Dermis blood vessel endothelial cell (primary cell): ENCODE measurements at regions not wholly inside any gene's neighbourhood (a gene's known extent, or its start where the extent isn't known, plus 50 kb on each side); places are given as distances from the start of the nearest gene placed in this dataset.
"Not testable (repeated sequence)": the region's sequence is repeated elsewhere in the genome, so short reads cannot be mapped to it uniquely, and the experiment has no call there.

Experiments
- DNase-seq: peaks from one replicate; pipeline ENCODE4 v3.0.0; 2010

DNA sequence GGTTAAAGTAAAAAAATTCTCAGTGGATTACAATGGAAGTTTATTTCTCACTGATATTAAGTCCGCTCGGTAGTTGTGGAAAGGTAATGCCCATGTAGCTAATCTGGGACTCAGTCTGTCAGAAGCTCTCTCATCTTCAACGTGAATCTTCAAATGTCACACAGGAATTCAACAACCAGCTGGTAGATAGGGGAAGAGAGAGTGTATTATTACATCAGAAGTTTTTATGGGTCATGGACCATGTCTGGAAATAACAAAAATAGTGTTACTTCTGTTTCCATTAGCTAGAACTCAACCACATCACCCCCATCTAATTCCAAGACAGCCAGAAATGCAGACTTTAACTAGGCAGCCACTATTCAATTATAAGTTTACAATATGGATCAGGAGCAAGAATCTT, 506.1 kb upstream of the HTR2C start:
- DNase-seq = no peak

DNA sequence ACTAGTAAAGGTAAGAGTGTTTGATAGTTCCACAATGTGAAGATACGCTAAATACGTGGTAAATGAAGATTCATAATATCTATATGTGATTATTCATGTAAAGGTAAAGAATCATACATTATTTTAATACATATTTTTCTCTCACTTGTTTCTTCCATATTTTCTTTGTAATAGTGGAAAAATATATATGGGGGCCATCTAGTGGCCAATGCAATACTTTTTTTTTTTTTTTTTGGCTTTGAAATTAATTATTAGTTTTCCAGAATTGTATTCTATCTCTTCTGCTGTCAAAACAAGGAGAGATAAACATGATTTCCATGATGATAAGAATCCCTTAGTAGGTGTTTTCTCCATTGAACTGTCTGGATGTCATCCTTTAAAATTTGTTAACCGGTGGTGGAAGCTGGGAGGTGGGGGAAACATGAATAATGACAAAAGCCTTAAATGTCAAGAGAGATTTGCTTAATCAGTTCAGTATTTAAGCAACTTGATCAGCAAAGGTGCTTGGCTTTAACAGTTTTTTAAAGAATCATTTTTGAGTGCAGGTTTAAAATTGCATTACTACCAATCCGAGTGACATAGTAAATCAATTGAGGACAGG, 508.7 kb upstream of the HTR2C start:
- no peak for DNase-seq

DNA sequence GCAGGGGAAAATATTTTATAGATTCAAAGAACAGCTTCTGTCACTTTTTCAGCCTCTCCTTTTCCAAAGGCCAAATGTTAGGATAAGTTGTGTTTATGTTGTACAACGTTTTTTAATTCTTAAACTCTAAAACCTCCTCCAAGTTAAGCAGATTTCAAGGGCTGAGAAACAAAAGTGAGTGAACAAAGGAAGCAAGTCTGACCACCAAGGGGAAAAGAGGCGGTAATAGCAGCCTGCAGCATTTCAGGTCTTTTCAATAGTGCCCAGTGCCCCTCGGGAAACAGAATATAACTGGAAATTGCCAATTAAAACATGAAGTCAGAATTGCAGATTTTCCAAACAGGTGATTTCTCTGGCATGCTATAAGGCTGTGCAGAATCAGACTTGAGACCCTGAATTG, 510.0 kb upstream of the HTR2C start:
- no peak for DNase-seq

DNA sequence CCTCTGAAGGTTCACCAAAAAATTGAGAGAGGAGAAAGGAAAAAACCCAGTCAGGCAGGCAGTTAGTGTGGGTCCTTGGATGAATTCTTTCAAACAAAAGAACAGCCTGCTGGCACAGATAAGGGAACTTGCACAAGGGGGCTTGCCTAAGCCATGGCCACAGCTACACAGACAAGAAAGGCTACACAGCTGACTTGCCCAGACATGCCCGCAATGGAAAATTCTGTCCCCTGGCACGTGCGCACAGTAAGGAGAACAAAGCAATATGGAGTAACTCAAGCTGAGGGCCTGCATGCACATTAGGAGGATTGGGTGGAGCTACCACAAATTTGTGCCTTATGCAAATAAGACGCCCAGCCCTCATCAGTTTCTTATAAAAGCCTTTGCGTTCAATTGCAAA, 512.5 kb upstream of the HTR2C start:
- no peak for DNase-seq

DNA sequence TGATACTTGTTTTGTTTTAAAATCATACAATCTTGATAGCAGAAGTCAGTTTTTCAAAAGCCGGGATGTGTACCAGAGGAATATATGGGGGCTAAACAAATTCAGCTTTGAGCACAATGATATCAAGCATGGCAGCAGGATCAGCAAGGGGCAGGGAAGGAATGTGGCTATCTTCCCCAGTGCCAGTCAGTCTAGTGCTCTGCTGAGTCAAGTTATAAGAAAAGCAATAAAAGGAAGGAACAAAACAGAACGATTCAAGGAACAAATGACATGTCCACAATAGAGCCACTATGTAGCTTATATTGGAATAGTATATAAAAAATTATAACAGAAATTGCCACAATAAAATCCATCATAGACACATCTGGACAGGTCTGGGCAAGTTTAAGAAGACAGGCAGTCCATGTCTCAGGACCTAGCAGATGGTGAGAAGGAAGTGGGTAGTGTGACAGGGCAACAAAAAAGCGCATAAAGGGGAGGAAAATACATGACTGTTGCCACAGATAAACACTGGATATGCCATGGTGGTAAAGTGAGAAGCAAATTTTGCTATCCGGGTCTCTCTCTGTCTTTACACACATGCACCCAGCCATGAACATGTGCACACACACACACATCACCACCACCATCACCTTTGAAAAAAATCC, 518.2 kb upstream of the HTR2C start:
- no peak for DNase-seq

DNA sequence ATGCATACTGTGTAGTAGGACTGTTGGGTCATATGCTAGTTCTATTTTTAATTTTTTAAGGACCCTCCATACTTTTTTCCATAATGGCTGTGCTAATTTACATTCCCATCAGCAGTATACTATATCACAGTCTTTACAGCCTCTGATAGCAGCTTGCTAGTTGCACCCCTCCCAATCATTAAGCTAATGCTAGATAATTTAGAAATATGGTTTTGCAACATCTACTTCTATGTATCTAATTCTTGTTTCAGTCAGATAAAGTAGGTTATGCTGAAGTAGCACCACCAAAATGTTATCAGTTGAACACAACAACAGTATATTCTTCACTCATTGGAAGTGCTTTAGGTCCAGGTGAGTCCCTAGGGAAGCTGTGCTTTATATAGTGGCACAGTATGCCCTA, 522.7 kb upstream of the HTR2C start:
- no peak for DNase-seq

DNA sequence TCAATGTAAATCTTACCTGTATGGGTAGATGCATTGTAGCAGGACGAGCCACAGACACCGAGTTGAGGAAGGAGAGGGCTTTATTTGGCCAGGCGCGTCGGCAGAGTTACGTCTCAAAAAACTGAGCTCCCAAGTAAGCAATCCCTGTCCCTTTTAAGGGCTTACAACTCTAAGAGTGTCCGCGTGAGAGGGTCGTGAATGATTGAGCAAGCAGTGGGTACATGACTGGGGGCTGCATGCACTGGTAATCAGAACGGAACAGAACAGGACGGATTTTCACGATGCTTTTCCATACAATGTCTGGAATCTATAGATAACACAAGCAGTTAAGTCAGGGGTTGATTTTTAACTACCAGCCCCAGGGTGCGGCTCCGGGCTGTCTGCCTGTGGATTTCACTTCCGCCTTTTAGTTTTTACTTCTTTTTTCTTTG, 524.9 kb upstream of the HTR2C start:
- no peak for DNase-seq

DNA sequence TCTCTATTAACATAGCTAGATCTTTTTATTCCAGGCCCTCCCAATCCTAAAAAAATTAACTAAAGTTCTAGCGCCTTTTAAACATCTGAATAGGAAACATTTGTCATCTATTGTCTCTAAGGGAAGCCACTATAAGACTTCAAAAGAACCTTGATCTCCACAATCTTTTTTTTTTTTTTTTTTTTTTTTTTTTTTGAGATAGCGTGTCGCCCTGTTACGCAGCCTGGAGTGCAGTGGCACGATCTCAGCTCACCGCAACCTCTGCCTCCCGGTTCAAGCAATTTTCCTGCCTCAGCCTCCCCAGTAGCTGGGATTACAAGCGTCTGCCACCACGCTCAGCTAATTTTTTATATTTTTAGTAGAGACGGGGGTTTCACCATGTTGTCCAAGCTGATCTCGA, 526.5 kb upstream of the HTR2C start:
- not testable (repeated sequence) for DNase-seq

DNA sequence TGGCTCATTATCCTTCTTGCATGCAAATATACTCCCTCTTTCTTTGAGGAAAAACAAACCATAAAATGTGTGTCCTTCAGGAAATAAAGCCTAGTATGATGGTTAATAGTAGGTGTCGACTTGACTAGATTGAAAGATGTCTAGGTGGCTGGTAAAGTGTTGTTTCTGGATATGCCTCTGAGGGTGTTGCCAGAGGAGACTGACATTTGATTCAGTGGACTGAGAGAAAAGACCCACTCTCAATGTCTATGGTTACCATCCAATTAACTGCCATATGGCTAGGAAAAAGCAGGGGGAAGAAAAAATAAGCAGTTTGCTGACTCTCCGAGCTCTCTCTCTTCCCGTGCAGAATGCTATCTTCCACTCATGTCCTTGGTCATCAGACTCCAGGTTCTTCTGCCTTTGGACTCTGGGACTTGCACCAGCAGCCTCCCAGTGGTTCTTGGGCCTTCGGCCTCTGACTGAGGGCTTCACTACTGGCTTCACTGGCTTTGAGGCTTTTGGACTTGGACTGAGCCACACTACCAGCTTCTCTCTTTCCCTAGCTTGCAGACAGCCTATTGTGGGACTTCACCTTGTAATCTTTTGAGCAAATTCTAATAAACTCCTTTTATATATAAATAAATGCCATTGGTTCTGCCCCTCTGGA, 532.1 kb upstream of the HTR2C start:
- no peak for DNase-seq

DNA sequence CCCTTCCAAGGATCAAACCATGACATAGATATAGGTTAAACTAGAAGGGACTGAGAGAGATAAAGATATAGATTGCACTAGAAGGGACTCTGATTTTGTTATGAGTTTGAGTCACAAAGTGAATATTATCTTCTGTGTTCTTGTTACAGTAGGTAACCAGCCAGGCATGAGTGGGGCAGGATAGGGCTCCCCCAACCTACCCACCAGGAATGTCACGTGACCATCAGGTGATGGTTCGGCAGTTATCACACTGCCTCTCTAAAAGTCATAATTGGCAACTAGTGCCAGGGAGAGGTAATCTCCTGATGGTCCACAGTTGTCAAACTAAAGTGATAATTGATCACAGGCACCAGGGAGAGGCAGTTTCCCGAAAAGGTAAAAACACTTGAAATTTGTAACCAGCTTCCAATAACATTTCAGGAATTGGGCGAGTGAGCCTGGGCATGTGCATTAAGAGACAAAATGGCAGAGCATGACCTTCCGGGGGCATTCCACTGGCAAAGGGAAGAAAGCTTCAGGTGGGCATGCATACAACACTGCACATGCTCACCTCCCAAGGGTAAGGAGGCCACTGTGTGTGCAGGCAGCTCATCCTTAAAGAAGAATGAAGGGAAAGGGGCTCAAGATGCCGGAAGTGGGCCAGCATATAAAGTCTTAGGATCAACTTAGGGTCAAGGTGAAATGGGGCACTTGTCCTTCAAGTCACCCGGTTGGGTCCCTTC, 533.6 kb upstream of the HTR2C start:
- no peak for DNase-seq

DNA sequence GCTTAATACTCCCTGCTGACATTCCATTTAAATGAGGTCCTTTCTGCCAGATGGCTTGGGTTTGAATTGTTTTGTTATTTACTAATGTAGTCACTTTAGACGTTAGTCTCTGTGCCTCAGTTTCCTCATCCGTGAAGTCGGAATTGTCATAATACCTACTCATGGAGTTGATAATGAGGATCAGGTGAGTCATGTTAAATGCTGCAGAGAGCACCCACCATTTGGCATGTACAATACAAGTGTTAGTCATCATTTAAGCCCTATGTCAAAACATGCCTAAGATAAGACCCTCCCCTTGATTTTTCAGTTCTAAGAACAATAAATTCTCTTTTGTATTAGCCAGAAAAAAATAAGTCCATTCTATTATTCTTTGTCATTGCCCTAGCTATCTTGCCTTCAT, 534.8 kb upstream of the HTR2C start:
- DNase-seq = no peak

DNA sequence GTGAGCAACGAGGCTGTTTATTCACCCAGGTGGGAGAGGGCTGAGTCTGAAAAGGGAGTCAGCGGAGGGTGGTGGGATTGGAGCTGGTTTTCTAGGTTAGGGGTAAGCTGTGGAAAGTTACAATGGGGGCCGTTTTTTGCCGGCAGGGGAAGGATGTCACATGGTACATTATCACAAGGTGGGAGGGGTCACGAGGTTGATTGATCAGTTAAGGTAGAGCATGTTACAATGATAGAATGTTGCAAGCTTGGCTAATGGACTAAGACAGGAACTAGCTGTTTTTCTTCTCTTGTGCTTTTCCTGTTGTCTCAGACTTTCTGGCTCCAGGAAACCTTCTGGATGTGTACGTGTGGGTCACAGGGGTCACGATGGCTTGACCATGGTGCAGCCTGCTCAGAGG, 536.3 kb upstream of the HTR2C start:
- no peak for DNase-seq

DNA sequence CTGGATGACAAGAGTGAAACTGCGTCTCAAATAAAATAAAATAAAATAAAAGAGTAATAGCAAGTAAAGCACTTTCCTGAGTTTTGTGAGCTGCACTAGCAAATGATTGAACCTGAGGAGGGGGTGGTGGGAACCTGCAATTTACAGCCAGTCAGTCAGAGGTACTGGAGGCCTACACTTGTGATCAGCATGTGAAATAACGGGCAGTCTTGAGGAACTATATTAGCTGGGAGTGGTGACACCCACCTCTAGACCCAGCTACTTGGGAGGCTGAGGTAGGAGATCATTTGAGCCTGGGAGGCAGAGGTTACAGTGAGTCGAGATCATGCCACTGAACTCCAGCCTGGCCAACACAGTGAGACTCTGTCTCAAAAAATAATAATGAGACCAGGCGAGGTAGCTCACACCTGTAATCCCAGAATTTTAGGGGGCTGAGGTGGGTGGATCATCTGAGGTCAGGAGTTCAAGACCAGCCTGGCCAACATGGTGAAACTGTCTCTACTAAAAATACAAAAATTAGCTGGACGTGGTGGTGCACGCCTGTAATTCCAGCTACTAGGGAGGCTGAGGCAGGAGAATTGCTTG, 537.1 kb upstream of the HTR2C start:
- no peak for DNase-seq

DNA sequence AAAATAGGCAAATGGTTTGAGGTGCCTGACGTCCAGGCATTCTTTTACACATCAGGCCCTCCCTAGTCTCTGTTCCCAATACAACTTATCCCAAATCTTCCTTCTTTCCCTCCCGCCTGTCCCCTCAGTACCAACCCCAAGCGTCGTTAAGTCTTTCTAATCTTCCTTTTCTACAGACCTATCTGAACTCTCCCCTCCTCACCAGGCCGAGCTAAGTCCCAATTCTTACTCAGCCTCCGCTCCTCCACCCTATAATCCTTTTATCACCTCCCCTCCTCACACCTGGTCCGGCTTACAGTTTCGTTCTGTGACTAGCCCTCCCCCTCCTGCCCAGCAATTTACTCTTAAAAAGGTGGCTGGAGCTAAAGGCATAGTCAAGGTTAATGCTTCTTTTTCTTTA, 542.4 kb upstream of the HTR2C start:
- not testable (repeated sequence) for DNase-seq

DNA sequence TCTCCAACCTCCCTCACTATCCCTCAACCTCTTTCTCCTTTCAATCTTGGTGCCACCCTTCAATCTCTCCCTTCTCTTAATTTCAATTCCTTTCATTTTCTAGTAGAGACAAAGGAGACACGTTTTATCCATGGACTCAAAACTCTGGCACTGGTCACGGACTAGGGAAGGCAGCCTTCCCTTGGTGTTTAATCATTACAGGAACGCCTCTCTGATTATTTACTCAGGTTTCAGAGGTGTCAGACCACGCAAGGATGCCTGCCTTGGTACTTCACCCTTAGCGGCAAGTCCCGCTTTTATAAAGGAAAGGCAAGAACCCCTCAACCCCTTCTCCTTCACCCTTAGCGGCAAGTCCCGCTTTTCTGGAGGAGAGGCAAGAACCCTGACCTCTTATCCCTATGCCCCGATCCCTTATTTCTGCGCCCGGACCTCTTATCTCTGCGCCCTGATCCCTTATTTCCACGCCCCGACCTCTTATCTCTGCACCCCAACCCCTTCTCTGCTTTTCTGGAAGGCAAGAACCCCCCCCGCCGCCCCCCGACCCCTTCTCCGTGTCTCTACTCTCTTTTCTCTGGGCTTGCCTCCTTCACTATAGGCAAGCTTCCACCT, 543.1 kb upstream of the HTR2C start:
- DNase-seq = not testable (repeated sequence)

DNA sequence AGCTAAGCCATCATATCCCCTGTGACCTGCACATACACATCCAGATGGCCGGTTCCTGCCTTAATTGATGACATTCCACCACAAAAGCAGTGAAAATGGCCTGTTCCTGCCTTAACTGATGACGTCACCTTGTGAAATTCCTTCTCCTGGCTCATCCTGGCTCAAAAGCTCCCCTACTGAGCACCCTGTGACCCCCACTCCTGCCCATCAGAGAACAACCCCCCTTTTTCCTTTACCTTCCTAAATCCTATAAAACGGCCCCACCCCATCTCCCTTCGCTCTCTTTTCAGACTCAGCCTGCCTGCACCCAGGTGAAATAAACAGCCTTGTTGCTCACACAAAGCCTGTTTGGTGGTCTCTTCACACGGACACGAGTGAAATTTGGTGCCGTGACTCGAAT, 543.8 kb upstream of the HTR2C start:
- DNase-seq = not testable (repeated sequence)

DNA sequence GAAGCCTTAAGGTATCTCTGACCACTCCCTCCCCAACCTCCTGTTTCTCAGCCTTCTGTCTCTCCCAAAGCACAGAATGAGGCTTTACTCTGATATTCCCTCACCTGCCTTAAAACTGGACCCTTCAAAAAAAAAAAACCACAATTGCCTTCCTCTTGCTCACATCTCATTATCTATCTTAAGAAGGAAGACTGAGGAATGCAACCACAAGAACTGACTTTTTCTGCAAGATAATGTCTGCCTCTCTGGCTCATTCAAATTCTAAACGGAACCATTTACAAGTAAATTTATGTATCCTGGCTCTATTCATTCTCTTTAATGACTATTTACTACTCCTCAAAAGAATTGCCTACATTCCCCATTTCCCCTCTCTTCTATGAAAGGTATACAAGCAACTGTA, 545.5 kb upstream of the HTR2C start:
- no peak for DNase-seq

DNA sequence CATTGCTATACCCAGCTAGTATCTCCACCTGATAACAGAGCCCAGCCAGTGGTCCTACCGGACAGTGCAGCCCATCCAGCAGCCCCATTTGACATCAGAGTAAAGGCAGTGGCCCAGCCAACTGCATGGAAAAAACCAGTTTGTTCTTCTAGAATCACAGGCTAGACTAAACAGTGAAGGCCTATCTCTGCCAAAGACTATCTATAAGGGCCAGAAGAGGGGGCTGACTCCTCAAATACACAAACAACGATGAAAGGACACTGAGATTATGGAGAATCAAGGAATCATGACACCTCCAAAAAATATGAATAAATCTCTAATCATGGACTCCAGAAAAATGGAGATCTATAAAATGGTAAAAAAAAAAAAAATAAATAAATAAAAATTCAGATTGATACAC, 546.4 kb upstream of the HTR2C start:
- no peak for DNase-seq

DNA sequence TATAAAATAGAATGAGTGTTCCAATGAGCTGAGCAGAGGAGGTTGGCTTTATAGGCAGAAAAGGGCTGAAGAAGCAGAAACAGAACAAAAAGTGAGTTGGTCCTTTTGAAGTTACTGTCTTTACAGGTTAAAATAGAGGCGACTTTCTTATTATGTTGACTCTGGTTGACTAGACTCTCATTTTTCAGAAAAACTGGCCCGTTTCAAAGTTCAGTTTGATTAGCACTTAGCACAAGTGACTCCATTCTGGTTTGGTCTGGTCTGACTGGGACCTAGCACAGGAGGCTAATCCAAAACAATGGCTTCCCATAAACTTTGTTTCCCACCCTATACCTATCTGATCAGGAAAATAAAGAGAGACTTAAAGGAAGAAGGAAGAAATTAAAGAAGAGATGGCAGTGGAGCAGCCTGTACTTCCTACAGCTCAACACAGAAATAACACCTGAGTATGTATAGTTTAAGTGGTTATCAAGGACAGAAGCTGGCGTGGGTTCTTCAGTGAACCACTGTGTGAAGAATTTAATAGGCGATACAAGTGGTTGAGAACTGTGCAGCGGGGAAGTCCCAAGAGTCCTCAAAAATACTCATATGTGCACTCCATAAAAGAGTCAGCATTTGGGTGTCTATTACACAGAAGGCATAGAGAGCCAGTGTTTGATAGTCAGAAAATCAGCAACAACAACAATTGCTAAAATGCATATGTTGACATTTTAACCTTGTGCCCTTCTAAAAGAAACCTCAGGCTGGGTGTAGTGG, 554.8 kb upstream of the HTR2C start:
- no peak for DNase-seq

DNA sequence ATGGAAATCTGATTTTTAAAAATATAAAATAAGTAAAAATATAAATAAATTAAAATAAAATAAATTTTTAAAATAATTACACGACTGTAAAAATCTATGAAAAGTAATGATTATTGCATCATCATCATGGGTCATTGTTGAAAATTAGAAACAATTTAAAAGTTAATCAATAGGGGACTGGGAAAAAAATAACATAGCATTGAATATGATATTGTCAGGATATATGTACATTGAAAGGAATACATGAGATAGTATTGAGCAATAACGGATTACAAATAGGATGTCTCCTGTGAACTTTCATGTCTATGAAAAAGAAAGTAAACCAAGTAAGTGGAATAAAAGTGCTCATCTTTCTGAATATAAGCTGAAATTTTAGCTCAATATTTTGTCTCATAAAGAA, 566.8 kb upstream of the HTR2C start:
- no peak for DNase-seq

DNA sequence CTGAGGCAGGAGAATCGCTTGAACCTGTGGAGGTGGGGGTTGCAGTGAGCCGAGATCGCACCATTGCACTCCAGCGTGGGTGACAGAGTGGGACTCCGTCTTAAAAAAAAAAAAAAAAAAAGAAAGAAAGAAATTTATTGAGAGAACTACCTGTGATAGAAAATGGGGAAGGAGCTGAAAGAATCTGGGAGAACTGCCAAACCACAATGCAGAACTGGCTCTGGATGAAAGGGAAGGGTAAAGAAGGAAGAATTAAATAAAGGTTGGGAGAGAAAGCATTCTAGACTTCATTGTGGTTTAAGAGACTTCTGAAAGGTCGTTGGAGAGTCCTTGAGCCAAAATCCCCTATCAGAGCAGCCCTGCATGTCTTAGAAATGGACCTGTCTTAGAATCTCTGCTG, 567.9 kb upstream of the HTR2C start:
- DNase-seq = no peak

DNA sequence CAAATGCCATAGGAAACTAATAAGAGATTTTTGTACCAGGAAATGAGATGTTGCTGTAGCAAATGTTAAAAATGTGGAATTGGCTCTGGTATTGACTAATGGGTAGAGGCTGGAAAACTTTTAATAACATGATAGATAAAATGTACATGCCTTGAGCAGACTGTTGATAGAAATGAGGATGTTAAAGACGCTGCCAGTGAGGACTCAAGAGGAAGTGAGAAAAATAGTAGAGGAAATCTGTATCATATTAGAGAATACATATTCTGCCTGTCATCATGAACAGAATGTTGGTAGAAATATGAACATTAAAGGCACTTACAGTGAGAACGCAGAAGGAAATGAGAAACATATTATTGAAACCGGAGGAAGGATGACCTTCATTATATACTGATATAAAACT, 577.2 kb upstream of the HTR2C start:
- DNase-seq = no peak
